GM21786 (cell line): ENCODE measurements at regions not wholly inside any gene's neighbourhood (a gene's known extent, or its start where the extent isn't known, plus 50 kb on each side); places are given as distances from the start of the nearest gene placed in this dataset.

Experiments used
- ATAC-seq: cut with Tn5 transposase; IDR thresholded peaks from one replicate; pipeline ENCODE4 v1.9.1; 2021; ENCODE audit not compliant: unreplicated experiment

DNA sequence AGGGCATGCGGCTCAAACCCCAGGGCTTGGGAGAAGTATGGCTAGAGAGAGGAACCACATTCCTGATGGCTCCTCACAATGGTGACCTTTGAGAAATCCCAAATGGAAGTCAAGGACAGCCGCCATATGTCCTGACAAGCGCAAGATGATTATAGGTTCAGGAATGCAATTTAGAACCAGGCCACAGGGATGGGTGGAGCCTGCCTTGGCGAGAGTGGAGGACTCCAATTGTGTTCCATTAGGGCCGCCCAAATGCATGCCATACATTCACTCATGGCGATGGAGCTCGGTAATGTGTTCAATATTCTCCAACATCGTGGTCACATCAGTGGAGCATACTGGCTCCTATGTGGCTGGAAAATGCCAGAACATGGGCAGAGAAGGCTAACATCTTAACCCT, 662.9 kb upstream of the ID2 start:
- no peak for ATAC-seq

DNA sequence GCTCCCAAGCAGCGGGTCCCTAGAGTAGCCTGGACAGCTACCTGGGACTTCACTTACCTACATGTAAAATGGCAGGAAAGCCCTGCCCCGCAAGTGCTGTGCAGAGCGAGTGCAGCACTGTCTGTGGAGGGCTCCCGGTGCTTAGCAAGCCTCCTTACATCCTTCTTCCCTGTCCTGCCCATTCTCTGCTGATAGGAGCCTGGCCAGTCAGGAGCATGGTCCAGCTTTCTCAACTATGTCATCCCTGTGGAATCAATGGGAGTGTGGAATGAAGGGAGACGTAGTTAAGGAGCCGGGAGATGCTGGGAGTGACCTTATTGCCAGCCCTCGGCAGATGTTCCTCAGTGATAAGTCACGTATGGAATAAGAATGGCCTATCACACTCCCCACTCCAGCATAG, 661.9 kb upstream of the ID2 start:
- ATAC-seq: no peak

DNA sequence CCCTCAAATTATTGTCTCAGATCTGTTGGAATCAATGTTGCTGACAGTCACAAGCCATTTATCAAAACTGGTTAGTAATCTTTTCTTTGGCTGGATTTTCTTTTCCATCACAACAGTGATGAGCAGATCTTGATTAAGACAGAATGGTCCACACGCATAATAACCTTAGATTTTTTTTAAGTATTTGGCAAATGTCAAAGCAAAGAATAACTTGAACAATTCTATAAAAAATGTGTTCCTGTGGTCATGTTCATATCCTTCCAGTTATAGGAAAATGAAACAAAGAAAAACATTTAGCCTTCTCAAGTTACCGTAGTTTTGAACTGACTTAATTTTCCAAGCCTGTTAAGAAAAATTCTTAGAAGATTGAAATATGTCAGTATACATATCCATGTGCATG, 659.9 kb upstream of the ID2 start:
- no peak for ATAC-seq

DNA sequence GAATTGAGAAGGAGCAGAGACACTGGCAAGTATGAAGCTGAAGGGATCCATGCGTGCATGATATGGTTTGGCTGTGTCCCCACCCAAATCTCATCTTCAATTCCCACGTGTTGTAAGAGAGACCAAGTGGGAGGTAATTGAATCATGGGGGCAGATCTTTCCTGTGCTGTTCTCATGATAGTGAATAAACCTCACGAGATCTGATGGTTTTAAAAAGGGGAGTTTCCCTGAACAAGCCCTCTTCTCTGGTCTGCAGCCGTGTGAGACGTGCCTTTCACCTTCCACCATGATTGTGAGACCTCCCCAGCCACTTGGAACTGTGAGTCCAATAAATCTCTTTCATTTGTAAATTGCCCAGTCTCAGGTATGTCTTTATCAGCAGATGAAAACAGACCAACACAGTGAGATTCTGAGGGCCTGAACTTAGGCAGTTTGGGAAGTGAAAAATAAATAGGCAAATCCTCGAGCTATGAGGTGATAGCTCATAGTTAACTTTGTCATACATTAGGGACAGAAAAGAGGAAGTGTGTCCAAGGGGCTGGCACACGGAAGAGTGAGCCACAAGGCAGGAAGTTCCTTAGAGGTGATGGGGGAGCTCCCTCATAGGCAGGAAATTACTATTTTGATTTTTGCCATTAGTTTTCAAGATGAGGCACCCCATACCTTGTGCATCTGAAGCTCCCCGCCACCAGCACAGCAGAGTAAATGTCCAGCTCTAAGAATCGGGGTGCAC, 658.8 kb upstream of the ID2 start:
- ATAC-seq: peak; percentile 89

DNA sequence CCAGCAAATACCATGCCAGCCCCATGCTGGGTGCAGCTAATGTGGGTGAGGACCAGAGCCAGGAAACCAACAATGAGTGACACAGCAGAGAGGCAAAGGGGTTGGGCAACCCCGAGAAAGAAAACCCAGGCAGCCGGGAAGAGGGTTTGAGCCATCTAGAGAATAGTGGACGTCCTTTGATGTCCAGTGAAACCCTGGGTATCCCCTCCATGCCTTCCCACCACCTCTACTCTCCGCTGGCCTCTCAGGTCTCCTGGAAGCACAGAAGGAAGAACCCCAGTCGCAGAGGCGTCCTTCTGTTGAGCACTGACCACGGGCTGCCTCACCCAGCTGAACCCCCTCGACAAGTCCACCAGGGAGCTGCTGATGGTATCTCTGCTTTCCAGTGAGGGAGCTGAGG, 657.4 kb upstream of the ID2 start:
- no peak for ATAC-seq

DNA sequence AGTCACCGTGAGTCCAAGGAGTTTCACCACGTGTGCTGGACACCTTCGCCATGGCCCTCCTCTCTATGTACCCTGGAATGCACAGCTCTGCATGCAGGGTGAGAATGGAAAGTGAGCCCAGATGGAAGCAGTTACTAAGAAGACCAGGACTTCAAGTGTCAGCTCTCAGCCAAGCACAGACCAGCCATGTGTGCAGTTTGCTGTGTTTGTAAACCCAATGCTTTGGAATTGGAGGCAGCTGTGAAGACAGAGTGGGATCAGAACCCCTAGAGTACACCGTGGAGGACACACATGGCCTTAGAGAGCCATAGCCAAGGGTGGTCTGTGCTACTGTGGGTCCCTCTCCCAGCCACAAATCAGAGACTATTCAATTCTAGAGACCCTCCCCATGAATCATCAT, 655.5 kb upstream of the ID2 start:
- ATAC-seq: no peak

DNA sequence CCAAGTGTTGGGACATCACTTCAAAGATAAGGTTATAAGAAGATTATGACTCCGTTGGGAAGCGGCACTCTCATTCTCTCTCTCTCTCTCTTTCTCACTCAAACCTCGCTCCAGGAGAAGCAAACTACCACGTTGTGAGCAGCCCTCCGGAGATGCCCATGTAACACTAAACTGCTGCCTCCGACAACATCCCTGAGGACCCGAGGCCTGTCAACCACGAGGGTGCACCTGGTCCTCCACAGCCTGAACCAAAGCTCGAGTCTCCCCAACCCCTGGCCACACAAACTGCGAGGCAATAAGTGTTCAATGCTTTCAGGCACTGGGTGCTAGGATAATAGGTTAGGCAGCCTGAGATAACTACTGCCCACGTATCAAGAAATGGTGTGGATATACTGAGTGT, 654.5 kb upstream of the ID2 start:
- ATAC-seq: no peak

- ATAC-seq: no peak
Observed at GRCh38 chr2:8028036-8028435, 653.8 kb upstream of the ID2 start.

GRCh38 chr2:8028436-8028835, 653.4 kb upstream of the ID2 start:
- ATAC-seq: no peak

DNA sequence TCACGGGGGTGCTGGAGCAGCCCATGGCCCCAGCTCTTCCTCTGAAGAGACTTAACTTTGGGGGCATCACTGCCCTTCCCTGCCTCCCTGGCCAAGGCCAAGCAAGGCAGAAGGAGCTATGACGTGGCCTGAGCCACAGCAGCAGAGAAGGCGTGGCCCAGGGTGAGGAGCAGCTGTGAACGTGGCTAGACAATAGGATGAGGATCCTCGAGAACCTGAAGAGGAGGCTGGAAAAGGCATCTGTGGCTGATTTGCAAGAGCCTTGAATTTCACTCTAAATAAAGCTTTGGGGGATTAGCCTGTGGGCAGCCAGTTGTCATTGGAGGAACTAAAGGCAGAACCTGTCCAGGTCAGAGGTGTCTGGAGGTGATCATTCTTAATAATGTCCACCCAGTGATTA, 652.9 kb upstream of the ID2 start:
- no peak for ATAC-seq

- ATAC-seq: no peak
Observed at GRCh38 chr2:8030573-8031303, 651.1 kb upstream of the ID2 start.

DNA sequence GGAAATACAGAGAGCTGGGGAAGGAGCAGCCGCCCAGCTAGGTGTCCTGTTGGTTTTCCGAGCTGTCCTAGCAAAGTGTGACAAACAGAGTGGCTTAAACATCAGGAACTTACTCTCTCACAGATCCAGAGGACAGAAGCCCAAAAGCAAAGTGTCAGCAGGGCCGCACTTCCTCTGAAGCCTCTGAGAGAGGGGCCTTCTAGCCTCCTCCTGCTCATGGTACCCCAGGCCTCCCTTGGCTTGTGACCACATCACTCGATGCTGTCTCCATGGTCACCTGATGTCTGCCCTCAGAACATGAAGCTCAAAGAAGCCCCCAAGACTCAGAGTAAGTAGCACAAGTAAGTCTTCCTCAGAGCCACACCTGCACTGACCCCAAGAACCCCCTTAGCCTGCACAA, 650.5 kb upstream of the ID2 start:
- no peak for ATAC-seq

- ATAC-seq: no peak
Observed at GRCh38 chr2:8033546-8034096, 648.2 kb upstream of the ID2 start.

DNA sequence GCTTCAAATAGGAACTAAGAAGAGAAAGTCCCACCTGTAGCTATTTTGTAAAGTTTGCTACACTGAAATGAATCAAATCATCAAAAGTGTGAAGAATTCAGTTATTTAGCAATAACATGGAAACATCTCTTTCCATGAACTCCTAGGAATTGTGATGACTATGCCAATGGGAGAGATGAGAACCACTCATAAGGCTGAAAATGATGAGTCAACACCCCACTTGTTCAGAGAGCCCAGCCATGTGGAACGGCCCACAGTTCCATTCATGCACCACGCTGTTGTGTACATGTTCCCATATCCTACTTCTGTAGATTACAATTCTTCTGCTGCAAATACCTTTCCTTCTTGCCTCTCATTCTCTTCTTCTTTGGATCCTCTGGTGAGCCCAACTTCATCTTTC, 645.5 kb upstream of the ID2 start:
- ATAC-seq: peak; percentile 48

DNA sequence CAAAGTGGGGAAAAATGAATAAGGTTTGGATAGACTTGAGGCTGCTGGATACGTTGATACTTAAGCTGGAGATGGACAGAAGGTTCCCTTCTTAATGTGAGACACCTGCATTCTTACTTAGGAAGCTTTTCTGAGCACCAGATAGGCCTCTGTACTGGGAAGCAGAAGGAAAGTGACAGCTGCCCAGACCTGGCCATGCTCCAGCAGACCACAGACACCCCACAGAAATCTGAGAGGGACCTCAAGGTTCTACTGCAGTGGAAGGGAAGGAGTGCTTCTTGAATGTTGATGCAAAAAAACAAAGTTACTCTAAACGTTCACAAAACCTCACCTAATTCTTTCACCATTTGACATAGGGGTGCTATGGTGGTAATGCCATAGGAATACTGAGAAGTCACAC, 642.1 kb upstream of the ID2 start:
- ATAC-seq: no peak

DNA sequence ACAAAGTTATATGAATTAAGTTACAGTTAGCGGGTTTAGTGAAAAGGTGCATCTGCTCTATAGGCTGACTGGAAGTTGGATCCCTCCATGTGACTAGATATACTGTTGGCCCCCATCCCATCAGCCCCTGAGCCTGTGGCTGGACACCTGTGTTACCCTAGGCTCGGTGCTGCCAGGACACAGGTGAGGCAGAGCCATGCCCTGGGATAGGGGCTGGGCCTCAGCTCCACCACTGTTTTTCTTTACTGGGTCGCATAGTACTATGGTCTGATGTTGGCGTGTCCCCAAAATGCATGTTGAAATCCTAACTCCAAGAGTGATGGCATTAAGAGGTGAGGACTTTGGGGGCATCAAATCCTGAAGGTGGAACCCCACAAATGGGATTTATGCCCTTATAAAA, 638.6 kb upstream of the ID2 start:
- ATAC-seq: no peak

DNA sequence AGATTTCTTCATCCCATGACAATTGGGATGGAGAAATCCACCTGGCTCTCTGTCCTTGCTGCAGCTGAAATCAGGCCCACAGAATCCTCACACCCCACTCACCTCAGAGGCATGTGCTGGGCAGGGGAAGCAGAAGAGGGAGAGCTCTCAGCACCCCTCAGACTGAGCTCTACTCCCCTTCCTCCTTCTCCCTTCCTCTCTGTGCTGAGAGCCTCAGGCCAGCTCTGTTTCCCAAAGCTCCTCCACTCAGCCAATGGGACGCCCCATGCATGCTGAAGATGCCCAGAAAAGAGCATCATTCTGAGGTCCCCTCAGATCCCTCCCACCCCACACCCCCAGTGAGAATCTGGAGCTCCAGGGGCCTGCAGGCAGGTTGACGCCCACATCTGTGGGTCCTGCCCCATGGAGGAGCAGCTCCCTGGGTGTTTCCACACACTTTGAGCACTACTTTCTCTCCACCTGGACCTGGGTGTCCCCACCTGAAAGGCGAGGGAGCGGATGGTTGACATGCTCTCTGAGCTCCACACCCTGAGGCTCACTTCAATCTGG, 637.7 kb upstream of the ID2 start:
- ATAC-seq: no peak

DNA sequence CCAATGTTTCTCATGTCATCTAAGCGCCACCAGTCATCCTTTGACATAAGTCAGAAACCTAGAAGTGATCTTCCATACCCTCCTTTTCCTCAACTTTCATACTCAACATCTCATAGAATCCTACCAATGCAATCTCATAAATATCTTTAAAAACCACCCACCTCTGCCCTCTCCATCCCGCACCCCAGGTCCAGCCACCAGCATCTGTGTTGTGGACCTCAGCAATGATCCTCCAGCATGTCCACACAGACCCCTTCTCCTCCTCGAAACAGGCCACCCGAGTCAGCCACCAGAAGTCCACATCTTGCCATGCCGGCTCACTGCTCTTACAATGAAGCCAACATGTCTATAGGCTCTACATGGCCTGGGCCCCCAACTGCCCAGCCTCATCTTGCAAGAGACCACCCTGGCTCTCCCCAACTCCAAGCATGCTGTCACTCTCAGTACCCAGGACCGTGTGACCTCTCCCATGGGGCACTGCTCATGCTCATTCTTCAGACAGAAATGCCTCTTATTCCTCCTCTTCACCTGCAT, 636.7 kb upstream of the ID2 start:
- no peak for ATAC-seq

GRCh38 chr2:8046849-8047248, 635.0 kb upstream of the ID2 start:
- no peak for ATAC-seq

DNA sequence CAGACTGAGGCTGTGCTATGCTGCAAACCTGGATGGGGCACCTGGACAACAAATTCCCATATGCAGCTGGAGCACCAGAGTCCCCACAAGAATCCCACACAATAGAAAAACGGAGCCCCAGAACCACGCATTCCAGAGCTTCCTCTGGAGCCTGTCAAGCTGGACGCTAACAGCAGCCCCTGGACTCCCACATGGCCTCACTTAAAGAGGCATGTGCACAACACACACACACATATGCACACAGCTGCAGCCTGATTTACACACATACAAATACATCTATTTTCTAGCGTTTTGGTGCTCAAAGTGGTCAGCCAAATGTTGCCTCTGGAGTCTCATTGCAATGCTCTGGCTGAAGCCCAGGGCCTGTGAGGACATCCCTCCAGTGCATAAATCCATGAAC, 632.7 kb upstream of the ID2 start:
- no peak for ATAC-seq

DNA sequence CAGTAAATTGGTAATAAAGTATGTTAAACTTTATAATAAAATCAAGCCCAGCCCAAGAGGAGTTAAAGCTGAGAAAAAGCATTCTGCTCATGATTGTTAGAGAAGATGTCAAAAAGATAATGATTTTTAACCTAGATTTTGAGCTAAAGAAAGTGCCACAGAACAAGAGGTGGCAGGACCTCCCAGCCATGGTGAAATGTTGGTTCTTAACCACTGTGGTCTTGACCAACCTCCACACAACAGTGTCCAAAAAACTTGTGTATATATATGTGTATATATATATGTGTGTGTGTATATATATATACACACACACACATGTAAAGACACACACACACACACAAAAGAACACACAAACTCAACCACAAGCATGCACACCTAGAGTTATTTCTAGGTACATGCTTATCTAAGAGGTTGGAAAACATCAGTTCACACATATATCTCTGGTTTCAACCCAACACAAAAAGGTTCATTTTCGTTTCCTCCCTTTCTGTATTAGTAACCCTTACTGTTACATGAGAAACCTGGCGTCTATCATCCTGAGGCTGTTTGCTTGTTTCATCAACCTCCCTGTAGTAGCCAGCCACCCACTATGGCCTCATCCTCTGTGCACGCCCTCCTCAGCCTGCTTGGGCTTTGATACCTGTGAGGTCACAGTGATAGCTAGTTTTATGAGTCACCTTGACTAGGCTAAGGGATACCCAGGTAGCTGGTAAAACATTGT, 631.8 kb upstream of the ID2 start:
- peak; percentile 93 for ATAC-seq
